ENCODE measurements at regions not wholly inside any gene's neighbourhood (a gene's known extent, or its start where the extent isn't known, plus 50 kb on each side); places are given as distances from the start of the nearest gene placed in this dataset.
"Not testable (repeated sequence)": the region's sequence is repeated elsewhere in the genome, so short reads cannot be mapped to it uniquely, and the experiment has no call there.

GRCh38 chr5:138647794-138648410 is 72.7 kb upstream of the HSPA9 start:
- no peak for DNase-seq (ENCODE audit: low read depth)

GRCh38 chr5:138647261-138647788 is 72.1 kb upstream of the HSPA9 start:
- DNase-seq (ENCODE audit: low read depth): no peak

- DNase-seq (ENCODE audit: low read depth): no peak
Observed at GRCh38 chr5:138646671-138647070, 71.5 kb upstream of the HSPA9 start.

GRCh38 chr5:138645778-138646575 is 70.8 kb upstream of the HSPA9 start:
- DNase-seq (ENCODE audit: low read depth): no peak

- DNase-seq (ENCODE audit: low read depth): no peak
Observed at GRCh38 chr5:138643040-138643791, 68.0 kb upstream of the HSPA9 start.

GRCh38 chr5:138641547-138642298 is 66.5 kb upstream of the HSPA9 start:
- peak; percentile 48 for DNase-seq (ENCODE audit: low read depth)

- no peak for DNase-seq (ENCODE audit: low read depth)
Observed at GRCh38 chr5:138640646-138641254, 65.5 kb upstream of the HSPA9 start.

- DNase-seq (ENCODE audit: low read depth): no peak
Observed at GRCh38 chr5:138640138-138640537, 64.9 kb upstream of the HSPA9 start.

GRCh38 chr5:138639326-138639725 is 64.1 kb upstream of the HSPA9 start:
- DNase-seq (ENCODE audit: low read depth): no peak

- DNase-seq (ENCODE audit: low read depth): no peak
Observed at GRCh38 chr5:138637256-138637655, 62.1 kb upstream of the HSPA9 start.

- DNase-seq (ENCODE audit: low read depth): no peak
Observed at GRCh38 chr5:138636398-138636944, 61.3 kb upstream of the HSPA9 start.

GRCh38 chr5:138635708-138636107 is 60.5 kb upstream of the HSPA9 start:
- no peak for DNase-seq (ENCODE audit: low read depth)

GRCh38 chr5:138635265-138635664 is 60.1 kb upstream of the HSPA9 start:
- no peak for DNase-seq (ENCODE audit: low read depth)

- DNase-seq (ENCODE audit: low read depth): not testable (repeated sequence)
Observed at GRCh38 chr5:138634804-138635203, 59.6 kb upstream of the HSPA9 start.

- no peak for DNase-seq (ENCODE audit: low read depth)
Observed at GRCh38 chr5:138632900-138633489, 57.8 kb upstream of the HSPA9 start.

- no peak for DNase-seq (ENCODE audit: low read depth)
Observed at GRCh38 chr5:138631096-138631928, 56.1 kb upstream of the HSPA9 start.

- DNase-seq (ENCODE audit: low read depth): no peak
Observed at GRCh38 chr5:138629392-138629791, 54.2 kb upstream of the HSPA9 start.

- no peak for DNase-seq (ENCODE audit: low read depth)
Observed at GRCh38 chr5:138626333-138626944, 51.2 kb upstream of the HSPA9 start.

GRCh38 chr5:138625134-138625533 is 49.9 kb upstream of the HSPA9 start:
- DNase-seq (ENCODE audit: low read depth): no peak
